ENCODE measurements at regions not wholly inside any gene's neighbourhood (a gene's known extent, or its start where the extent isn't known, plus 50 kb on each side); places are given as distances from the start of the nearest gene placed in this dataset.
"Not testable (repeated sequence)": the region's sequence is repeated elsewhere in the genome, so short reads cannot be mapped to it uniquely, and the experiment has no call there.

- no peak for DNase-seq
Measured at GRCh38 chr5:145062280-145063062, 772.7 kb downstream of the PRELID2 start.

DNA sequence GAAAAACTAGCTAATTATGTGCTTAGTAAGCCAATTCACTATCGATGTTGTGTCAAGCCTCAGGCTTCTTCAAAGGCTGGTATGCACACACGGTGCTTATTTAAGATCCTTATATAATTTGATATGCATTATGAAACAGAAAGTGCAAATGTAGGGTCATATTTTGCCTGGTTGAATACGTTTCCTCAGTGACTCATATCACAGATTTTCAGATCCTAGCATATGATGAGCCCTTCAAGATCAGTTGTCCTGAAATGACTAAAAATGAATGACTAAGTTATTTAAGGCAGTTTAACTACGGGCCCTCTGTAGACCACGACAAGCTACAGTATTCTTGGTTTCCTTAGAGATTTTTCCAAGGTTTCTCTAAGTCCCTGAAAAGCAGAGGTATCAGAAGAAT, 778.3 kb downstream of the PRELID2 start:
- no peak for DNase-seq

- no peak for DNase-seq
Measured at GRCh38 chr5:145050181-145050580, 785.0 kb downstream of the PRELID2 start.

DNA sequence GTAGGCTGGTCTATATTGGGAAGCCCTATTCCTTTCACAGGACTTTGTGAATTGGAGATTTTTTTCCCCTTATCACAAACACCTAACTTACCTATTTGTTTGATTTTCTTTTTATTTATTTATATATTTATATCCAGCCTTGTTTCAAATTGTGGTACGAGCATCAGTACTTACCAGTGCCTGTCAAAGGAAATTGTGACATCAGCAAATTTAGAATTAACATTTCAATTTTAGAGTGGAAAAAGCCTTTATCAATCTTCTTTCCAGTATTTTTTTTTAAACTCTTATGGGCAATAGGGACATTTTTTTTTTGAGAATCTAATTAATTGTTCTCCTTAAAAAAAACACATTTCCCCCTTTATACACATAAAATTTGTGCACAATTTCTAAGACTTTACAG, 790.2 kb downstream of the PRELID2 start:
- no peak for DNase-seq

DNA sequence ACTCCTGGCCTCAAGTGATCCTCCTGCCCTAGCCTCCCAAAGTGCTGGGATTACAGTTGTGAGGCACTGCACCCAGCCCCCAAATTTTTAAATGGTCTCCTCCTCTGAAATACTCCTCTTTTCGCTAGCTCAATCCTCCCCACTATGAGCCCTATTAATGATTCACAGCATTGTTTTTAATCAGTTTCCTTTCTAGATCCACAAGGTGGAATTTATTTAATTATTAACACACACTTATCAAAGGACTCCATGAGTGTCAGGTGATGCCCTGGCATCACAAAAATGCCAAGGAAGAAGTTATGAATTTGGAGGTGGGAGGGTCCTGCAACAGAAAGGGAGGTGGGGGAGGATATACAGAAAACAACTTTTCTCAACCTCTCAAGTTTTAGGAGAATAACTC, 806.5 kb downstream of the PRELID2 start:
- DNase-seq: no peak

- no peak for DNase-seq
Measured at GRCh38 chr5:145027286-145027685, 807.9 kb downstream of the PRELID2 start.

- no peak for DNase-seq
Measured at GRCh38 chr5:145025775-145026174, 809.4 kb downstream of the PRELID2 start.

GRCh38 chr5:145015146-145015545, 820.0 kb downstream of the PRELID2 start:
- DNase-seq: no peak

DNA sequence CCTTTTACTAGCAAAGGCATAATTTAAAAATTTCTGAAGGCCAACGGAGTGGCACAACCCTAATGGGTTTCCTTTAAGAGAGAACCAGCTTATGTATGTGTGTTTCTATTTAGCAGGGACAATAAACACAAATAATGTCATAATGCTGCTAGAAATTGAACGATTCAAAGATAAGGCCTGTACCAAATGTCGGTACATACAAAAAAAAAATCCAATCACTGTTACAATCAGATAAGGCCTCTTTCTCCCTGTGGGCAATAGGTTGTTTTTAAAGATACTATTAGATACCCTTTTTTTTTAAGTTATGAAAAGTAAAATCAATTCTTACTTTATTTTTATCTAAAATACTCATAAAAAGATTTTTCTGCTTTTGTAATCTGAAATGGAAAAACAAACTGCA, 821.0 kb downstream of the PRELID2 start:
- no peak for DNase-seq

DNA sequence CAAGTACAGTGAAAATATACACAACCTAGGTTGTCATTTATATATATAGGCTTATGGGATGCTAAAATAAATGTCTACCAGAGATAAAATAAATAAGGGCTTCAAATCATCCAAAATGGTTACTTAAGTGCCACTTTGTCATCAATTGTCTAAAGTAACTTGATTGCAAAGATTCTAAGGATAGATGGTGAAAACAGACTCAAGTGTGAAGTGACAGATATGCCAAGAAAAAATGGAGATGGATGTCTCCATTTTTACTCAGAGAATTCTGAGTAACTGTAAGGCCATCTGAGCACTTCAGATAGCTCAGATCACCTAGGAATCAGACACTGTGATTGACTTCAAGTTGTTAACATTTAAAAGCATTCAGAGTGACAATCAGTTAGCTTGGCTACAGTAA, 824.3 kb downstream of the PRELID2 start:
- DNase-seq: no peak

GRCh38 chr5:145008876-145009530, 826.1 kb downstream of the PRELID2 start:
- no peak for DNase-seq

DNA sequence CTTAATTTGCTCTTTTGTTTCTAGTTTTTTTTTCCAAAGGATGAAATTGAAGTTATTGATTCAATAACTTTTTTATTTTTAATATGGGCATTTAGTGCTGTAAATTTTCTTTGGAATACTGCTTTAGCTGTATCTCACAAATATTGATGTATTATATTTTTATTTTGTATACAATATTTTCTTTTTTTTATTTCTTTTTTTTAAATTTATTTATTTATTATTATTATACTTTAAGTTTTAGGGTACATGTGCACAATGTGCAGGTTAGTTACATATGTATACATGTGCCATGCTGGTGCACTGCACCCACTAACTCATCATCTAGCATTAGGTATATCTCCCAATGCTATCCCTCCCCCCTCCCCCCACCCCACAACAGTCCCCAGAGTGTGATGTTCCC, 823.7 kb downstream of the KCTD16 start:
- DNase-seq: not testable (repeated sequence)

GRCh38 chr5:144983101-144983500, 812.4 kb downstream of the KCTD16 start:
- no peak for DNase-seq

GRCh38 chr5:144979516-144980264, 809.0 kb downstream of the KCTD16 start:
- DNase-seq: no peak

- DNase-seq: no peak
Measured at GRCh38 chr5:144972317-144972716, 801.6 kb downstream of the KCTD16 start.

DNA sequence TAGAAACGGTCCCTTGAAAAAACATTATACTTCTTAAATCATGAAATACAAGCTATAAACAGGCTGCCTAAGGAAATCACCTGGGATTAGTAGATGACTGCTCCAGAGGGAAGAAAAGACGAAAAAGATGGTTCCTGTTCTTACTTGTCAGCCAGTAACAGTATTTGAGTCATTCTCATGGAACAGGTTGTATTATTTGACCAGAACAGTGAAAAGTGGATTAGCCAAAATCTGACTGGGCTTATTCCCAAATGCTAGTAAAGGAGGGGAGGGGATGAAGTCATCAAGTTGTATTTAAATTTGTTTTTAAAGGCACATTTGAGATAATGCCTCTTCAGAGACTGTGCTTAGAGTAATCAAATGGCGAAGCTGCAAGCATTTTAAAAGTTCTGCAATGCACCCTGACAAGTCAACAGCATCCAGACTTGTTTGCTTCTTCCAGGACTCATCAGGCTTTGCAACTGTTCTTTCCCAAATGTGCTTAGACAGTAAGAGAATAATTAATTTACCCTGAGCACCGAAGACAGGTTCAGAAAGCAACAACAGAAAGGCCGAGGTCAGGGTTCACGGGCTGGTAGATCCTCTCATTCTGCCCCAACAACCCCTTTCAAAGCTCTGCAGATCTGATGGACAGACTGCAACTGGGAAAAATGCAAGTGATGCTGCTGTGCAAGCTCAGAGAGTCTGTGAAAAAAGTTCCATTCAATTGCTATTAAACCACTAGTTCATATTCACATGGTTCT, 800.6 kb downstream of the KCTD16 start:
- DNase-seq: no peak

GRCh38 chr5:144960296-144960695, 789.6 kb downstream of the KCTD16 start:
- no peak for DNase-seq

- no peak for DNase-seq
Measured at GRCh38 chr5:144958002-144958401, 787.3 kb downstream of the KCTD16 start.

DNA sequence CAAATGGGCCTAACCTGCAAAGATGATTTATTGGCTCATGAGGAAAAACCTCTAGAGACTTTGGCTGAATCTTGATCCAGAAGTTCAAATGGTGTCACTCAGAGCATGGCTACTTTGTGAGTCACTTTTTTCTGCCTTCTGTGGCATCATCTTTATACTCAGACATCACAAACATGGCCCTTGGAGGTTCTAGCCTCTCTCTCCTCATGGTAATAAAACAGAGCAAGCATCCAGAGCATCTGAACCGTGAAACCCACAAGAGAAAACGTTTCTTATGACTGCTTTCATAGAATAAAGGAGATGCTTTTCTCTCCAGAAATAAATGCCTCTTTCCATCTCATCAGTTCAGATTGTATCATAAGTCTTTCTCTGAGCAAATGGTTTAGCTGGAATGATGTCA, 780.3 kb downstream of the KCTD16 start:
- no peak for DNase-seq

DNA sequence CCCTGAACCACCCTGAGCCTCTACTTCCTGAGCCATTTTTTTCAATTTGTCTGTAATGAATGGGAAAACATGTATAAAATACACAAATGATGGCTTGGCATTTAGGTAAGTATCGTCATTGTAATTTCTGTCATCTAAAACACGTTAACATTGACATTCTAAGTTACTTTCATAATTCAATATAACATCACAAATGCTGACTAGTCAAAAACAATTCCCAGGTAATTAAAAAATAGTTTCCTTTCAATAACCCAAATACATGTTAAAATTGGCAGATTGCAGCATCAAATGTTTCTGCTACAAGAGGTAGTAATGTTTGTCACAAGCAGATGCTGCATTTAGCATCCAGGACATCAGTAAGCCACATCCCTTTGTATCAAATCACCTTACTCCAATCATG, 776.4 kb downstream of the KCTD16 start:
- no peak for DNase-seq

DNA sequence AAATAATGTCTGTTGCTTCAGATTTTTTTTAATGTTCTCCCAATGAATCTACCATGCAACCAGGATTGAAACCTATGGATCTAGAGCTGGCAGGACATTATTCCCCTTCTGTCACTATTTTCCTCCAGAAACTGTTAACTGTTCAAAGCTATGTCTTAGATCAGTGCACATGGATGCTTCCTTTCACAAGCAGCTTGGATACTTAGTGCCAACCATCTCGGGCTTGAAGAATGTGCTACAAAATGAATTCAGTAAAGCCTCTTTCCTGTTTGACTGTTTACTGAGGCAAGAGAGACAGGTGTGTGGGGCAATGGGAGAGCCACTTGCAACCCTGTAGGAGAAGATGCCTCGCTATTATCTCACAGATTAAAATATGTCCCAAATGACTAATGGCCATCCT, 774.8 kb downstream of the KCTD16 start:
- DNase-seq: no peak

- DNase-seq: no peak
Measured at GRCh38 chr5:144944936-144945335, 774.3 kb downstream of the KCTD16 start.

GRCh38 chr5:144941004-144941403, 770.3 kb downstream of the KCTD16 start:
- DNase-seq: no peak

Data from stimulated activated CD4-positive, alpha-beta T cell treated with anti-CD3 and anti-CD28 coated beads, Interleukin-2, amount 100 ng/mL, for 48 hours (primary cell).